Ovary (tissue), 7 donors: ENCODE measurements at regions not wholly inside any gene's neighbourhood (a gene's known extent, or its start where the extent isn't known, plus 50 kb on each side); places are given as distances from the start of the nearest gene placed in this dataset.

Experiments
- DNase-seq, 5 donors: peaks; one replicate each; pipeline ENCODE4 v3.0.0-alpha.2; 2019 to 2020
- H3K27ac ChIP-seq, 2 donors: fragments of 200-600 bp; one replicate each; pipeline versions ENCODE4 v1.5.1 to v1.8.0; 2019 to 2022
- H3K27me3 ChIP-seq: fragments of 200-600 bp; one replicate; pipeline ENCODE4 v1.8.0; 2022
- H3K36me3 ChIP-seq: fragments of 200-600 bp; sonication (generic); one replicate; pipeline ENCODE4 v1.5.1; 2019
- H3K4me1 ChIP-seq: one replicate; pipeline ENCODE4 v1.8.1; 2013; ENCODE audit warnings: mild to moderate bottlenecking, moderate library complexity; ENCODE audit not compliant: insufficient read depth
- H3K4me3 ChIP-seq: fragments of 200-600 bp; sonication (generic); one replicate; pipeline ENCODE4 v1.5.1; 2017
- H3K9me3 ChIP-seq, 2 donors: fragments of 200-600 bp in 1 of 2; sonication (generic) in 1 of 2; one replicate each; pipeline versions ENCODE4 v1.5.1 to v1.8.1; 2013 to 2019; ENCODE audit warnings: mild to moderate bottlenecking in 1 of 2, moderate library complexity in 1 of 2
- EP300 ChIP-seq: sonication (generic); formaldehyde crosslinking; IDR thresholded peaks from one replicate; pipeline ENCODE4 v1.6.1; 2017; ENCODE audit warnings: antibody characterized with exemption
- POLR2A ChIP-seq: fragments of 450-650 bp; IDR thresholded peaks from one replicate; pipeline ENCODE4 v1.6.1; 2017; ENCODE audit warnings: antibody characterized with exemption, mild to moderate bottlenecking, moderate library complexity
- WGBS, 3 donors: extraction: QIAGEN DNeasy Blood & Tissue Kit in 1 of 3; methylation state at CpG; one replicate each; pipeline versions ENCODE4 v1.1.5 to v1.1.7; 2013 to 2017; 5-methylcytosine and 5-hydroxymethylcytosine counted together
- intact Hi-C, 4 donors: fragments of 100-400 bp; cut with DNase I; formaldehyde crosslinking; loops; one replicate each; pipeline versions ENCODE4 v1.11.0 to v1.15.1; 2022 to 2023
- TF ChIP-seq, protein P1 (sequence below), 3 donors: fragments of 450-650 bp in 2 of 3; fragments of 200-600 bp in 1 of 3; IDR thresholded peaks; one replicate each; pipeline versions ENCODE4 v1.5.1 to v1.8.0; 2016 to 2022; ENCODE audit warnings: antibody characterized with exemption in 3 of 3, mild to moderate bottlenecking in 1 of 3
- donor health status: DM: no; HTN: no; CAD: no; lungs with moderate emphysema.
- donor health status: DM: no; HTN: no; CAD: no.
- donor health status: Bipolar disorder and iron deficiency.
- donor health status: DM: no; HTN: no; CAD: no.
- donor health status: DM: yes; HTN: yes; CAD: no.

GRCh38 chr5:52375969-52376368, 411.7 kb upstream of the ITGA1 start:
- Histone ChIP-seq H3K27me3 (no peaks in the 10 kb centered on the region), H3K4me3 (no peak overlapping the region), H3K9me3 (no peaks in the 10 kb centered on the region), H3K36me3 (no peaks in the 10 kb centered on the region), H3K4me1 (no peaks in the 10 kb centered on the region), H3K27ac (no peak overlapping the region)
- TF ChIP-seq, protein P1, sequence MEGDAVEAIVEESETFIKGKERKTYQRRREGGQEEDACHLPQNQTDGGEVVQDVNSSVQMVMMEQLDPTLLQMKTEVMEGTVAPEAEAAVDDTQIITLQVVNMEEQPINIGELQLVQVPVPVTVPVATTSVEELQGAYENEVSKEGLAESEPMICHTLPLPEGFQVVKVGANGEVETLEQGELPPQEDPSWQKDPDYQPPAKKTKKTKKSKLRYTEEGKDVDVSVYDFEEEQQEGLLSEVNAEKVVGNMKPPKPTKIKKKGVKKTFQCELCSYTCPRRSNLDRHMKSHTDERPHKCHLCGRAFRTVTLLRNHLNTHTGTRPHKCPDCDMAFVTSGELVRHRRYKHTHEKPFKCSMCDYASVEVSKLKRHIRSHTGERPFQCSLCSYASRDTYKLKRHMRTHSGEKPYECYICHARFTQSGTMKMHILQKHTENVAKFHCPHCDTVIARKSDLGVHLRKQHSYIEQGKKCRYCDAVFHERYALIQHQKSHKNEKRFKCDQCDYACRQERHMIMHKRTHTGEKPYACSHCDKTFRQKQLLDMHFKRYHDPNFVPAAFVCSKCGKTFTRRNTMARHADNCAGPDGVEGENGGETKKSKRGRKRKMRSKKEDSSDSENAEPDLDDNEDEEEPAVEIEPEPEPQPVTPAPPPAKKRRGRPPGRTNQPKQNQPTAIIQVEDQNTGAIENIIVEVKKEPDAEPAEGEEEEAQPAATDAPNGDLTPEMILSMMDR (IDR thresholded peaks at IDR 0.05) = no peak
- TF ChIP-seq EP300 (no peak), POLR2A (no peak)
- intact Hi-C loops = no loop called here
- 60 to 82% (median 65%) methylated on average over 3 of the region's 3 CpGs for WGBS, 3 donors
- no peak for DNase-seq

GRCh38 chr5:52376592-52376991, 411.1 kb upstream of the ITGA1 start:
- Histone ChIP-seq H3K4me3 (no peak overlapping the region), H3K36me3 (no peaks in the 10 kb centered on the region), H3K4me1 (no peaks in the 10 kb centered on the region), H3K27me3 (no peaks in the 10 kb centered on the region), H3K9me3 (no peaks in the 10 kb centered on the region), H3K27ac (no peak overlapping the region)
- no peak for TF ChIP-seq EP300
- TF ChIP-seq, protein P1 (IDR thresholded peaks at IDR 0.05) = no peak
- TF ChIP-seq POLR2A = no peak
- no peak for DNase-seq
- intact Hi-C loops = no loop called here
- 75 to 91% (median 82%) methylated on average over 7 of the region's 7 CpGs for WGBS, 3 donors

GRCh38 chr5:52378237-52378636, 409.5 kb upstream of the ITGA1 start:
- no peak for DNase-seq
- Histone ChIP-seq H3K36me3 (no peaks in the 10 kb centered on the region), H3K4me1 (no peaks in the 10 kb centered on the region), H3K27me3 (no peaks in the 10 kb centered on the region), H3K9me3 (no peaks in the 10 kb centered on the region), H3K27ac (no peak overlapping the region), H3K4me3 (no peak overlapping the region)
- intact Hi-C loops = no loop called here
- TF ChIP-seq POLR2A (no peak), EP300 (no peak)
- TF ChIP-seq, protein P1 (IDR thresholded peaks at IDR 0.05) = no peak

DNA sequence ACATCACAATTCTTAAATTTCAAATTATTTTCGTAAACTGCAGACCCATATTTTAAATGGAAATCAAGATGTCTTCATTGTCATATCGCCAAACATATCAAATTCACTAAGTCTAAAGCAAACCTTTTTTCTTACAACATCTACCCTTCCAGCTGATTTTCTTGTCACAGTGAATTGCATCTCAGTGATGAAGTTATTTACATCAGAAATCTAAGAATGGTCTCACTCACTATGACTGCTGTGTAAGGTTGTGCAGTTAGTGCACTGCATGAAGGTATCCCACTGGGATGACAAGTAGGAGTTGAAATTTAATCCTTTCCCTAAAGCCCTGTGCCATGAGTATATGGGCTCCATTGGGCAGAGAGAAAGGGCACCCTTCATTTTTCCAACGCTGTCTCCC, 399.4 kb upstream of the ITGA1 start:
- H3K4me1 ChIP-seq = no peaks in the 10 kb centered on the region
- no peak for DNase-seq
- TF ChIP-seq, protein P1 (IDR thresholded peaks at IDR 0.05) = no peak
- TF ChIP-seq EP300 (no peak), POLR2A (no peak)
- H3K4me3 ChIP-seq = no peak overlapping the region
- H3K9me3 ChIP-seq = no peaks in the 10 kb centered on the region
- H3K27ac ChIP-seq = no peak overlapping the region
- H3K36me3 ChIP-seq = no peaks in the 10 kb centered on the region
- WGBS, 3 donors = 87 to 94% (median 89%) methylated on average over 3 of the region's 3 CpGs
- H3K27me3 ChIP-seq = no peaks in the 10 kb centered on the region
- intact Hi-C loops = no loop called here

DNA sequence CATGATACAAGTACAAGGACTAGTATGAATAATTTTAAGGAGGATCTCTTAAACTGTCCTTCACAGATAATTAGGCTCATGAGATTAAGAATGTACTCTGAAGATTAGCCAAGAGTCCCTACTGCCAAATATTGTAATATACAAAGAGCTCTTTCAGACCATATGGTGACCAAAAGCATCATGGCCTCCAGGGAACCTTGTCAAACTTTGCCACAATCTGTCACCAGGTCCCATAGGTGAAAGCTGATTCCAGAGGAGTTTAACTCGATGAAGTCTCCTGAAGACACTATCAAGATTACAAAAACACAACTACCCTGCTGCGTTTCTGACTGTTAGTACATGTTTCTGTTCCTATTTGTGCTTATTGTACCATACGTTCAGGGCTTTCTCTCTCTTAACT, 395.4 kb upstream of the ITGA1 start:
- H3K9me3 ChIP-seq = peaks cover 0 to under 1% of the 10 kb centered on the region in 2 donors
- H3K4me1 ChIP-seq = no peaks in the 10 kb centered on the region
- 54 to 66% (median 57%) methylated on average over 3 of the region's 3 CpGs for WGBS, 3 donors
- no peaks in the 10 kb centered on the region for H3K36me3 ChIP-seq
- no peaks in the 10 kb centered on the region for H3K27me3 ChIP-seq
- TF ChIP-seq, protein P1 (IDR thresholded peaks at IDR 0.05) = no peak
- TF ChIP-seq EP300 (no peak), POLR2A (no peak)
- no peak overlapping the region for H3K27ac ChIP-seq
- intact Hi-C loops = no loop called here
- no peak overlapping the region for H3K4me3 ChIP-seq
- no peak for DNase-seq
